CD4-positive, alpha-beta T cell treated with Interleukin-4 for 1 hour (primary cell): ENCODE measurements at regions not wholly inside any gene's neighbourhood (a gene's known extent, or its start where the extent isn't known, plus 50 kb on each side); places are given as distances from the start of the nearest gene placed in this dataset.
"Not testable (repeated sequence)": the region's sequence is repeated elsewhere in the genome, so short reads cannot be mapped to it uniquely, and the experiment has no call there.

Source experiments
- DNase-seq, 2 donors: peaks; one replicate each; pipeline ENCODE4 v3.0.0-alpha.2; 2020 to 2022

GRCh38 chr3:139116631-139117030 is 71.9 kb upstream of the PRR23C start:
- not testable (repeated sequence) for DNase-seq

GRCh38 chr3:139117136-139117675 is 72.5 kb upstream of the PRR23C start:
- no peak for DNase-seq

DNA sequence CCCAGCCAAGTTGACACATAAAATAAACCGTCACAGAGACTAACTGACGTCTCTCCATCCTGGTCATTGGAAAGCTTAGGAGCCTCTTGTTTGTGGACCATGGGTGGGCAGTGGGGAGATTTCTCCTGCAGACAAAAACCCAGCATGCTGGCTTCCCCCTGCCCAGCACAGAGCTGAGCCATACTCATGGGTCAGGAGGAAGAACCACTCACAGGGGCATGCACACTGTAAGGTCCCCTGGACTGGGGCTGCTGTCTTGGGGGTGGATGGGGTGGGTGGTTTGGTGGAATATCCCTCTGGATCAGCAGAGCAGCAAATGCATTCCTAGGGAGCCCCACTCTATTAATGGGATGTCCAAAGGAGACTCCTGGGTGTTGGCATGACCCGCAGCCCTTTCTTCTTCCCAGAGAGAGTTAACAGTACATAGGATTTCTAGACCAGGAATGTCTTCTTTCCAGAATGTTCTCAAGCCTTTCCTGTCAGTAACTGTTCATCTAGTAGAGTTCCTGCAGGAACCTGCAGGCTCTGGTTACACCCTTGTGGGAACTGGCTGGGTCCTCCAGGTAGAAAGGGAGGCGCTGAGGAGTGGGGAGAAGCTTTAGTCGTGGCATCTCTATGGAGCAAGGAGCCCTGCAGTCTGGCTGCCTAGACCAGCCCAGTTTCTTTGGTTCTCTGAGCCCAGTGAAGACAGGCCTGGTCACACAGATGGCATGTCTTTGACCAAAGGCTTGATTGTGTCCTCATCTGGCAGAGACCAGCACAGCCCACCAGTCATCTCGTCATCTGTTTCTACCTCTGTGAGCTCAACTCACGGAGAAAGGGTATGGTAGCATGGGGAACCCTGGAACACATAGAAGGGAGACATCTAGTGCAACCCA is 73.4 kb upstream of the PRR23C start:
- DNase-seq: no peak

- no peak for DNase-seq
Observed at GRCh38 chr3:139118835-139119234, 74.1 kb upstream of the PRR23C start.

DNA sequence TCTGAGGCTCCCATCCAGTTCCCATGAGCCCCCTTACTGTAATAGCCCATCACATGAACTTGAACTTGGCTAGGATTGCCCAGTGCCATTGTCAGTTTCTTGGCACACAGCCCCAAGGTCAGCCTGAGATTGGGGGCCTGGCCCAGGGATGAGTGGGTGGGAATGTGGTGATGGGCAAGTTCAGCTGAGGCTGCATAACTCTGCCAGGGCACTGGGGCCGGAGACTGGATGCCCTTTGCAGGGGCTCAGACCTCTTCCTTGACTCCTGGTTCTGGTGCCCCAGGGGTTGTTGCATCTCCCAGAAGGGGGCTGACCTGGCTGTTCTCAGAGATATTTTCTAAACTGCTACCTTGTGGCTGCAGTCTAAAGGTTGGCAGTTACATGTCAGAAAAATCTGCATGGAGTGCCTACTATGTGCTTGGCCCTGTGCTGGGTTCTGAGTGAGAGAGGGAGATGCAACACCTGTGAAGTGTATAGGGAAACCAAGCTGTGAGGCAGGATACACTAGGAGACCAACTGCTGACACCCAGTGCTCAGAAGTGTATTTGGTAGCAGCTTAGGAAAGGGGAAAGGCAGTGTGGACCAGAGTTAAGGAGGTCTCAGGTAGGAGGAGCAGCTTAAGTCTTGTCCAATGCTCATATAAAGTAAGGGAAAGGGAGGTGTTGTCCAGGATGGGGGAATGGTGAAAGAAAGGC is 74.8 kb upstream of the PRR23C start:
- no peak for DNase-seq

- no peak for DNase-seq
Observed at GRCh38 chr3:139120086-139121056, 75.7 kb upstream of the PRR23C start.

DNA sequence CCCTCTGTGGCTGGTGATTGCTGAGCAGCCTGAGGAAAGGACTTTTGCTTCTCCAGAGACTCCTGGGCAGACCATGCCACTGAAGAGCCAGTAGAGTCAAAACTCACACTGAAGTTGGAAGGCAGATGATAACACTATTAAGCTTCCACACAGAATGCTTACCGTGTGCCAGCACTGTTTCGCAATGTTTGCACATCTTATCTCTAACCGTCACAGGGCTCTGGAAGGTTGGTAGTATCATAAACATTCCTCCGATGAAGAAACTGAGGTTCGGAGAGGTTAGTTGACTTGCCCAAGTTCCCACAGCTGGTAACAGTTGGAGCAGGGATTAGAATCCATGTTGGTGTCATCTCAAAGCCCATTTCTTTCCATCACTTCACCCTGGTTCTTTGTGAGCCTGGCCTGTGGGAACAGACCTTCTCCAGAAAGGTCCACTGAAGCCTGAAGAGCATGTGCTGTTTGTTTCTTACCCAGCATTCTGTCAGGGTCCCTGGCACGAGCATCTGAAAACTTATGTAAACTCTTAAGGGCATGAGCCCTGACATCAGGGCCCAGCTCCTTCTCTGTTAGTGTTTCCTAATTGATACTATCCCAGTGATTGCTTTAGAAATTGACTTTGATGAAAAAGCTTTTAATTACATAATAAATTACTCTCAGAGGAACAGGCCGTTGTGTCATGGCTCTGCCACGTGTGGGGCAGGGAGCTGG is 77.0 kb upstream of the PRR23C start:
- no peak for DNase-seq

DNA sequence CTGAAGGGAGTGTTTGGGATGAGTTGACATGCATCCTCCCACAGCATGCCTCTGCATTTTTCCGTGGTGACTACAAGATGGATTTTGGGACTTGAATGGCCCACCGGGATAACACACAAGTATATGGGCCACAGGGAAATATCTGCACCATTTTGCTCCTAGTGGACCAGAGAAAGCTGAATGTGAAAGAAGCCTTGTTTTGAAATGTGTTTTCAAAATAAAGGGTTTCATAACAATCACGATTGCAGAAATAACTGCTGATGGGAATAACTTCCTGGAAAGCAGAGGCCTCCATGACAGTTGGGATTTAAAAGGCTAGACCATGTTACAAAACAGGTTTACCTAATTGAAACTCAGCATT is 77.5 kb upstream of the PRR23C start:
- no peak for DNase-seq

GRCh38 chr3:139122612-139123011 is 77.9 kb upstream of the PRR23C start:
- no peak for DNase-seq

DNA sequence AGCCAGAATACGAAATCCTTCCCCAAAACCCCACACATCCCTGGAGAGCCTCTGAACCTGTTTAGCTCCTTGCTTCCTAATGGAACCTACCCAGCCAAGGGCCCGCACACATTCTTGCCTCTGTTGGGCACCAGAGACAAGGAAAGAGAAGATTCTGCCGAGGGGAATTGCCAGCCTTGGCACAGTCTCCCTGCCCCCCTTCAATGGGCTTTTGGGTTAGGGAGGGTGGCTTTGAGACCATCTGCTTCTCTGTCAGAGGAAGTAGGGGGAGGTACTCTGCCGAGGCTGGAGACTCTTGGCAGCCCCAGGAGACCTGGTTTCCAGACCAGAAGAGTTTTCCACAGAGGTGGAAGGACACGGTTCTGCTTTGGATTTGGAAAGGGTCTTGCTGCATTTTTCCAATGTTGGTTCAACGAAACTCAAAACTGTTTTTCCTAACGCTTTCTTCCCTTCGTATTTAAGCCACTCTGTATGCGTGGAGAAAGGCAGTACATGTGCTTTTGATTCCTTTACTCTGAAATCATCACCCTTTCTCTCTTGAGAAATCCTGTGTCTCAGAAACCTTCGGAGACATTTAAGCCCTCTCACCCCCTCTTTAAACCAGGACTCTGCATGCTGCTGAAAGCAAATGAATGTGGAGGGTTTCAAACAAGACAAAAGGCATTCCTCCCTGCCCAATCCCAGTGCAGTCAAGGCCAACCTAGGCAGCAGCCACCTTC is 78.8 kb upstream of the PRR23C start:
- DNase-seq: no peak

GRCh38 chr3:139124197-139124596 is 79.5 kb upstream of the PRR23C start:
- DNase-seq: no peak

GRCh38 chr3:139127101-139127500 is 82.4 kb upstream of the PRR23C start:
- DNase-seq: no peak

GRCh38 chr3:139127629-139128028 is 82.9 kb upstream of the PRR23C start:
- DNase-seq: not testable (repeated sequence)

DNA sequence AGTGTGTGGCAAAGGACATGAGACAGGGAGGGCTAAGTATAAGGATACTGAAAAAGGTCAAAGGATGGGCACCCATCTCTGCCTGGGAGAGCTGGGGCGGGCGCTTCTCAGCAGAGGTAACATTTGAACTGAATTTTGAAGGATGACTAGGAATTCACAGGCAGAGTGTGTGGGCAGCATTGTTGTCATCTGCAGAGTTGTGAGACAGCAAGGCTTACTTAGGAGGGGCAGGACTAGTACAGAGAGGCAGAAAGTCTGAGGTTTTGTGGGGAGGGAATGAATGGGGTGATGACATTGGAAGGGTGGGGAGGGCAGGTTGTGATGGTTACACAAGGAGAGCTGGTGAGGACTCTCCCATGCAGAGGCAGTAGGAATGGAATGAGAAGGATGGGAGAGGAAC is 84.1 kb upstream of the PRR23C start:
- DNase-seq: no peak

DNA sequence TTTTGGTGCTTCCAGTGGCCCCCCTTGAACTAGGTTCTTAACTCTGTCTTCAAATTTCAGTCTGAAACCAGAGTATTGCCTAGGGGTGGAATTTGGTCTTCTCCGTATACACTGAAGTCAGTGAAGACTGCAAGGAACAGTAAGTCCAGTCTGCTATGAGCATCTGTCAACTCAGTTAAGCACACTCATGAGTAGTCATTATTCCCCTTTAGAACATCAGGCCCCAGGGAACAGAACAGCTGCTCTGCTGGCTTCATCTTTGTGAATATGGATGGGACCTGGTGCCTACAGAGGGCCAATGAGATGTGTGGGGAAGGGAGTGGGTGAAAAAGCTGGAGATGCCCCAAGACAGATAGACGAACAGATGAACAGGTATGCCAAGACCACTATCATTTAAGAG is 85.2 kb upstream of the PRR23C start:
- DNase-seq: no peak

- DNase-seq: no peak
Observed at GRCh38 chr3:139130390-139131140, 85.9 kb upstream of the PRR23C start.

GRCh38 chr3:139131951-139132350 is 87.3 kb upstream of the PRR23C start:
- DNase-seq: no peak

GRCh38 chr3:139132976-139133375 is 88.3 kb upstream of the PRR23C start:
- no peak for DNase-seq

DNA sequence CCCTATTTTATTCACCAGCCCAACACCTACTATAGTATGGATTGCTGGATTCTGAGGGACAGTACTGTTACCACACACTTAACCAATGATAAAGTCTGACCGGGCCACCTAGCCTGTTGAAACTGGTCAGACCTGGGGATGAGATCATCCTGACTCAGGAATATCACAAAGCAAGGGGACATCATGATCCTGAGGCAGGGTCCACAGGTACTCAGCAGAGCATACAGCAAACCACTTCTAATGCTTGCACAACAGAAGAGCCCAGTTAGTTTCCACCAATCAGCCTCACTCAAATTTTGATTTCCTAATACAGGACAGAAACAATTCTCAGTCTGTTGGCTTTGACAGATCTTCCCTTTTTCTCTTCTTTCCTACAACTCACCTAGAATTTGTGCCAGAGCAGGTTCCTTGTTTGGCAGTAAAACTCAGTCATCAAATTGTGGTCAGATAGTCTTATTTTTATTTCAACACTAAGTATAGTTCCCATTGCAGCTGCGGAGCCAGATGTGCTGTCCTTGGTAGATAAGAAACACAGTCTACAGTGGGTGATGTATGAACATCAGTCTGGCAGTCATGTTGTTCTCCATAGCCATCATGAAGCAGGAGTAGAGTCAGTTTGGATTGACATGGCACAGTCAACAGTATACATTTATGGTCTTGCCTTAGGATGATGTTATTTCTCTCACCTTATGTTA is 90.1 kb upstream of the PRR23C start:
- no peak for DNase-seq

DNA sequence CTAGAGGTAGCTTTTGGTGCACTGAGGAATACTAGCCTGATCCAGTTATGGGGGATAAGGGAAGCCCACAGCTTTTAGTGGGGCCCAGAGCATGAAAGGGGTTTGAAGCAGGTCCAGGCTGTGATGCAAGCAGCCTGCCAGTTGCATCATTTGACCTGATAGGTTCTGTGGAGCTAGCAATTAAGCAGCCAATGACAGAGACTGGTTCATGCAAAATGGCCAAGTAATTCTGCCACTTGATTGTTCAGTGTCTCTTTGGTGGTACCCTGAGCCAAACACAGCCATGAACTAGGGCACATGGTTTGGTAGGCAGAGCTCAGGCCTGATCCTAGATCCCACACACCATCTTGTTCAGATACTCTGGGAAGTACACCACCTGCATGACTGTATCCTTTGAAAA is 91.0 kb upstream of the PRR23C start:
- no peak for DNase-seq
